ENCODE measurements at regions not wholly inside any gene's neighbourhood (a gene's known extent, or its start where the extent isn't known, plus 50 kb on each side); places are given as distances from the start of the nearest gene placed in this dataset.
"Not testable (repeated sequence)": the region's sequence is repeated elsewhere in the genome, so short reads cannot be mapped to it uniquely, and the experiment has no call there.

DNA sequence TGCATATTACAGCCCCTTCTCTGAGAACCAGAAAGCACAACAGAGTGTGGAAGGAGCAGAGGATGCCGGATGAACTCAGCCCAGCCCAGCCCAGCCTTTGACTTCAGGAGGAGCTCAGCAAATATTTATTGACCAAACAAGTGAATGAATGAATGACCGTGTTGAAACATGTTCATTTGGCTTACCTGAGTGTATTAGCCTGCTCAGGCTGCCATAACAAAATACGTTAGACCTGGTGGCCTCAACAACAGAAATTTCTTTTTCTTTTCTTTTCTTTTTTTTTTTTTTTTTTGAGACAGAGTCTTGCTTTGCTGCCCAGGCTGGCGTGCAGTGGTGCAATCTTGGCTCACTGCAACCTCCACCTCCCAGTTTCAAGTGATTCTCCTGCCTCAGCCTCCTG, 164.7 kb downstream of the RGS9 start:
- TF ChIP-seq SP1 (IDR thresholded peaks at IDR 0.05); FOXK2 (IDR thresholded peaks at IDR 0.05); HDGF (IDR thresholded peaks at IDR 0.05; ENCODE audit: borderline replicate concordance); ZNF384 (IDR thresholded peaks at IDR 0.05): not testable (repeated sequence)

Data from HEK293T (cell line).